ENCODE measurements at regions not wholly inside any gene's neighbourhood (a gene's known extent, or its start where the extent isn't known, plus 50 kb on each side); places are given as distances from the start of the nearest gene placed in this dataset.

GRCh38 chr4:54852602-54853001 is 194.8 kb downstream of the KIT start:
- H3K4me1 Mint-ChIP-seq (ENCODE audit: unreplicated experiment): peaks cover 4% of the 10 kb centered on the region
- no peak overlapping the region for H3K4me3 Mint-ChIP-seq (ENCODE audit: unreplicated experiment)
- TF ChIP-seq CTCF (IDR thresholded peaks at IDR 0.05; ENCODE audit: unreplicated experiment): no peak
- H3K27me3 Mint-ChIP-seq (ENCODE audit: unreplicated experiment): peaks cover 1% of the 10 kb centered on the region
- H3K36me3 Mint-ChIP-seq (ENCODE audit: low read depth, unreplicated experiment): no peaks in the 10 kb centered on the region
- H3K9me3 Mint-ChIP-seq (ENCODE audit: unreplicated experiment): no peaks in the 10 kb centered on the region
- DNase-seq (ENCODE audit: low spot score): no peak
- H3K27ac Mint-ChIP-seq (ENCODE audit: unreplicated experiment): no peak overlapping the region

- no peak overlapping the region for H3K4me3 Mint-ChIP-seq (ENCODE audit: unreplicated experiment)
- H3K36me3 Mint-ChIP-seq (ENCODE audit: low read depth, unreplicated experiment): no peaks in the 10 kb centered on the region
- no peaks in the 10 kb centered on the region for H3K9me3 Mint-ChIP-seq (ENCODE audit: unreplicated experiment)
- H3K27me3 Mint-ChIP-seq (ENCODE audit: unreplicated experiment): peaks cover 1% of the 10 kb centered on the region
- no peak for TF ChIP-seq CTCF (IDR thresholded peaks at IDR 0.05; ENCODE audit: unreplicated experiment)
- H3K4me1 Mint-ChIP-seq (ENCODE audit: unreplicated experiment): peaks cover 4% of the 10 kb centered on the region
- H3K27ac Mint-ChIP-seq (ENCODE audit: unreplicated experiment): no peak overlapping the region
- DNase-seq (ENCODE audit: low spot score): no peak
Observed at GRCh38 chr4:54852054-54852453, 194.3 kb downstream of the KIT start.

- DNase-seq (ENCODE audit: low spot score): no peak
- Mint-ChIP-seq H3K36me3 (ENCODE audit: low read depth, unreplicated experiment) (no peaks in the 10 kb centered on the region), H3K27ac (ENCODE audit: unreplicated experiment) (no peak overlapping the region), H3K4me3 (ENCODE audit: unreplicated experiment) (no peak overlapping the region), H3K9me3 (ENCODE audit: unreplicated experiment) (no peaks in the 10 kb centered on the region), H3K4me1 (ENCODE audit: unreplicated experiment) (peaks cover 5% of the 10 kb centered on the region), H3K27me3 (ENCODE audit: unreplicated experiment) (no peaks in the 10 kb centered on the region)
- no peak for TF ChIP-seq CTCF (IDR thresholded peaks at IDR 0.05; ENCODE audit: unreplicated experiment)
Observed at GRCh38 chr4:54844911-54845310, 187.2 kb downstream of the KIT start.

GRCh38 chr4:54843946-54844345 is 186.2 kb downstream of the KIT start:
- Mint-ChIP-seq H3K27ac (ENCODE audit: unreplicated experiment) (no peak overlapping the region), H3K4me1 (ENCODE audit: unreplicated experiment) (peaks cover 5% of the 10 kb centered on the region), H3K36me3 (ENCODE audit: low read depth, unreplicated experiment) (no peaks in the 10 kb centered on the region), H3K27me3 (ENCODE audit: unreplicated experiment) (no peaks in the 10 kb centered on the region), H3K4me3 (ENCODE audit: unreplicated experiment) (no peak overlapping the region), H3K9me3 (ENCODE audit: unreplicated experiment) (no peaks in the 10 kb centered on the region)
- TF ChIP-seq CTCF (IDR thresholded peaks at IDR 0.05; ENCODE audit: unreplicated experiment): no peak
- no peak for DNase-seq (ENCODE audit: low spot score)

- Mint-ChIP-seq H3K36me3 (ENCODE audit: low read depth, unreplicated experiment) (no peaks in the 10 kb centered on the region), H3K4me3 (ENCODE audit: unreplicated experiment) (no peak overlapping the region), H3K27me3 (ENCODE audit: unreplicated experiment) (no peaks in the 10 kb centered on the region), H3K4me1 (ENCODE audit: unreplicated experiment) (peaks cover 5% of the 10 kb centered on the region), H3K27ac (ENCODE audit: unreplicated experiment) (no peak overlapping the region), H3K9me3 (ENCODE audit: unreplicated experiment) (no peaks in the 10 kb centered on the region)
- no peak for TF ChIP-seq CTCF (IDR thresholded peaks at IDR 0.05; ENCODE audit: unreplicated experiment)
- no peak for DNase-seq (ENCODE audit: low spot score)
Observed at GRCh38 chr4:54843106-54843505, 185.3 kb downstream of the KIT start.

All from endothelial cell (in vitro differentiated cells).